Neural crest cell (in vitro differentiated cells): ENCODE measurements at regions not wholly inside any gene's neighbourhood (a gene's known extent, or its start where the extent isn't known, plus 50 kb on each side); places are given as distances from the start of the nearest gene placed in this dataset.

Experiments
- DNase-seq: peaks from one replicate; pipeline ENCODE4 v3.0.0; 2021; ENCODE audit warnings: low read depth, mixed read lengths, low spot score
- H3K27ac Mint-ChIP-seq: one replicate; pipeline ENCODE4 v1.8.0; 2021; ENCODE audit warnings: mild to moderate bottlenecking, mixed read lengths; ENCODE audit not compliant: unreplicated experiment
- H3K27me3 Mint-ChIP-seq: 2 replicates; pipeline ENCODE4 v1.8.0; 2021; ENCODE audit warnings: low read depth, mild to moderate bottlenecking, mixed read lengths
- H3K36me3 Mint-ChIP-seq: 2 replicates; pipeline ENCODE4 v1.8.0; 2021; ENCODE audit warnings: low read depth, mild to moderate bottlenecking, mixed read lengths
- H3K4me1 Mint-ChIP-seq: 2 replicates; pipeline ENCODE4 v1.8.0; 2021; ENCODE audit warnings: mixed read lengths
- H3K4me3 Mint-ChIP-seq: one replicate; pipeline ENCODE4 v1.8.0; 2021; ENCODE audit warnings: mild to moderate bottlenecking, mixed read lengths
- H3K9me3 Mint-ChIP-seq: 2 replicates; pipeline ENCODE4 v1.8.0; 2021; ENCODE audit warnings: mixed read lengths
- TF ChIP-seq, protein P1 (sequence below): fragments of 200-600 bp; sonication (generic); conservative IDR thresholded peaks from 2 replicates; pipeline ENCODE4 v1.5.0; 2021; ENCODE audit warnings: antibody characterized with exemption, mild to moderate bottlenecking

GRCh38 chr6:170107606-170108222, 183.2 kb downstream of the DLL1 start:
- H3K27me3 Mint-ChIP-seq: peaks cover 21% of the 10 kb centered on the region
- TF ChIP-seq, protein P1, sequence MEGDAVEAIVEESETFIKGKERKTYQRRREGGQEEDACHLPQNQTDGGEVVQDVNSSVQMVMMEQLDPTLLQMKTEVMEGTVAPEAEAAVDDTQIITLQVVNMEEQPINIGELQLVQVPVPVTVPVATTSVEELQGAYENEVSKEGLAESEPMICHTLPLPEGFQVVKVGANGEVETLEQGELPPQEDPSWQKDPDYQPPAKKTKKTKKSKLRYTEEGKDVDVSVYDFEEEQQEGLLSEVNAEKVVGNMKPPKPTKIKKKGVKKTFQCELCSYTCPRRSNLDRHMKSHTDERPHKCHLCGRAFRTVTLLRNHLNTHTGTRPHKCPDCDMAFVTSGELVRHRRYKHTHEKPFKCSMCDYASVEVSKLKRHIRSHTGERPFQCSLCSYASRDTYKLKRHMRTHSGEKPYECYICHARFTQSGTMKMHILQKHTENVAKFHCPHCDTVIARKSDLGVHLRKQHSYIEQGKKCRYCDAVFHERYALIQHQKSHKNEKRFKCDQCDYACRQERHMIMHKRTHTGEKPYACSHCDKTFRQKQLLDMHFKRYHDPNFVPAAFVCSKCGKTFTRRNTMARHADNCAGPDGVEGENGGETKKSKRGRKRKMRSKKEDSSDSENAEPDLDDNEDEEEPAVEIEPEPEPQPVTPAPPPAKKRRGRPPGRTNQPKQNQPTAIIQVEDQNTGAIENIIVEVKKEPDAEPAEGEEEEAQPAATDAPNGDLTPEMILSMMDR: no peak
- H3K9me3 Mint-ChIP-seq: no peaks in the 10 kb centered on the region
- no peak overlapping the region for H3K27ac Mint-ChIP-seq
- H3K4me1 Mint-ChIP-seq: no peaks in the 10 kb centered on the region
- no peak for DNase-seq
- H3K4me3 Mint-ChIP-seq: no peak overlapping the region
- peaks cover 2% of the 10 kb centered on the region for H3K36me3 Mint-ChIP-seq

DNA sequence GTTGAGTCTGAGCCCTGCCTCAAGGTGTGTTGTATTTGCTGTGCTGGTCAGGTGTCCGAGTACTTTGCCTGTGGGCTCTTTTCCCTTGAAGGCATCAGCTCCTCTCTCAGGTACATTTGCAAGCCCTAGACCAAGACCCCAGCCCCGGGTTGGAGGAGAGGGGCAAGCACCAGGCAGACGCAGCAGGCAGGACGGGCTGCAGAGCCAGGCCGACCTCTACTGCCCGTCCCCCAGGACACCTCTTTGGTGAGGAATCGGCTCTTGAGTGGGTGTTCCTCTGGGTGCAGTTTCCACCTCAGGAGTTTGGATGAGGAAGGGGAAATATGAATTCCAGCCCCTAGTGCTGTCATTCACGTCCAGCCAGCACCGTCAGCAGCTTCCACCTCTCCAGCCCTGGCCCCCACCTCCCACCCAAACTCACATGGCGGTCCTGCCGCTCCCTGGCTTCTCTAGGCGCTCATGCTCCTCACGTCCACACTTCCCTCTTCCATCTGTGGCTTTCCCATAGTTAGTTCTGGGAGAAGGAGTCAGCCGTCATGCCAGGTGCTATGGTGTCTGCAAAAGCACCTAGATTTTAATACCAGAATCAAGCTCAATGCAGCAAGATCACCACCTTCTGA, 183.9 kb downstream of the DLL1 start:
- Mint-ChIP-seq H3K9me3 (no peaks in the 10 kb centered on the region), H3K27me3 (peaks cover 26% of the 10 kb centered on the region), H3K27ac (no peak overlapping the region), H3K4me3 (no peak overlapping the region), H3K4me1 (no peaks in the 10 kb centered on the region), H3K36me3 (peaks cover 2% of the 10 kb centered on the region)
- DNase-seq: no peak
- TF ChIP-seq, protein P1: no peak

DNA sequence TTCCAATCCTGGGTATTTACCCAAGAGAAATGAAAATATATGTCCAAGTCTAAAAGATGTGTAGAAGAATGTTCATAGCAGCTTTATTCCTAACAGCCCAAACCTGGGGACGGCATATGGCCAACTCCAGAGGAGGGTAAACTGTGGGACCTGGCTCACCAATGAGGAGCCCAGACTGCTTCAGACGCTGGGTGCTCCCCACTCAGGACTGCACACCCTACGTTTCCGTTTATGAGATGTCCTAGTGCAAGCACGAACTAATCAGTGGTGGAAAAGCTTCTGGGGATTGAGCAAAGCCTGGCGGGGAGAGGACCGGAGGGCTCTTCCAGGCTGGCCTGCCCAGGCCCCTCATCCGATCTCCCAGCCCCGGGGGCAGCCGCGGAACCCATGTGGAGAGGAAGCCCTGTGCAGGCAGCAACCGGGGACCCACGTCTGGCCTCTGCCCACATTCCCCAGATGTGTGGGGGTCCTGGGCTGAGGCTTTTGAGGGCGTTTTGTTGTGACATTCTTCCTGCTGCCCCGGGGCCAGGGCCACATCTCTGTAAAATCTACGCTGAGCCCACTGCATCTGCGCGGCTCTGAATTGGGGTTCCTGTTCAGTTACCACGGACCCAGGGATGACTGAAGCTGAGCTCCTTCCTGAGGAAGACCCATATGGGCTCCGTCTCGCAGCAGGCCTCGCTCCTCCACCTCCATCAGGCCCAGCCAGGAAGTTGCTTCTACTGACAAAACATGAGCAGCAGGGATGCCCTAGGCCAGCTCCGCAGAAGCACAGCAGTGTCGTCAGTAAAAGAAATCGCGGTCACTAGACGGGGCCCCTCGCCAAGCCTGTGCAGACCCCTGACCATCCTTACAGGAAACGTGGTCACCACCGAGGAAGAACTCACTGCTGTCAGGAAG, 188.0 kb downstream of the DLL1 start:
- H3K27ac Mint-ChIP-seq: no peak overlapping the region
- no peak for DNase-seq
- no peaks in the 10 kb centered on the region for H3K9me3 Mint-ChIP-seq
- TF ChIP-seq, protein P1: no peak
- no peaks in the 10 kb centered on the region for H3K4me1 Mint-ChIP-seq
- H3K36me3 Mint-ChIP-seq: peaks cover 2% of the 10 kb centered on the region
- no peak overlapping the region for H3K4me3 Mint-ChIP-seq
- H3K27me3 Mint-ChIP-seq: peaks cover 40% of the 10 kb centered on the region

DNA sequence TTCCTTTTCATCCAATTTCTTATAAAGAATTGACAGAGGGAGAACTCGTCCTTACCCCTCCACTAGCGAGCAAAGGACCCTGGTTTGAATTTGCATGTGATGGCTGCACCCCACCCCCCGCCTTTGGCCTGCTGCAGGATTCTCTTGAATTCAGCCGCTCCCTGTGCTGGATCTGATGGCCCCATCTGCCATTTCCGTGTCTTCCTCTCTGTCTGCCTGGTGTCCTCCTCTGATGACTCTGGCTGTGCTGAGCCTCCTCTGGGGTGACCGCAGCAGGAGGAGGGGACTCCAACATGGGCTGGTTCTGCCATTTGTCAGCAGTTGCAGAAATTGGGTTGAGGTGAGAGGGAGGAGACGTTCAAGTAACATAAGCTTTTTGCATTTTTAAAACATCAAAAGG, 188.8 kb downstream of the DLL1 start:
- Mint-ChIP-seq H3K4me3 (no peak overlapping the region), H3K4me1 (no peaks in the 10 kb centered on the region), H3K36me3 (peaks cover 2% of the 10 kb centered on the region), H3K27me3 (peaks cover 35% of the 10 kb centered on the region), H3K27ac (no peak overlapping the region), H3K9me3 (no peaks in the 10 kb centered on the region)
- DNase-seq: no peak
- TF ChIP-seq, protein P1: no peak

- H3K9me3 Mint-ChIP-seq: no peaks in the 10 kb centered on the region
- peaks cover 32% of the 10 kb centered on the region for H3K27me3 Mint-ChIP-seq
- no peak for DNase-seq
- peaks cover 1% of the 10 kb centered on the region for H3K36me3 Mint-ChIP-seq
- no peak overlapping the region for H3K4me3 Mint-ChIP-seq
- peaks cover 3% of the 10 kb centered on the region for H3K4me1 Mint-ChIP-seq
- H3K27ac Mint-ChIP-seq: no peak overlapping the region
- TF ChIP-seq, protein P1: no peak
Observed at GRCh38 chr6:170101281-170102035, 189.4 kb downstream of the DLL1 start.
